Sigmoid colon (tissue), 4 donors: ENCODE measurements at regions not wholly inside any gene's neighbourhood (a gene's known extent, or its start where the extent isn't known, plus 50 kb on each side); places are given as distances from the start of the nearest gene placed in this dataset.

Experiments used
- POLR2AphosphoS5 ChIP-seq, 4 donors: sonication (generic); formaldehyde crosslinking; IDR thresholded peaks; one replicate each; pipeline ENCODE4 v1.6.1; 2017; ENCODE audit warnings: antibody characterized with exemption in 4 of 4
- TF ChIP-seq, protein P1 (sequence below), 4 experiments: fragments of 450-650 bp in 3 of 4; fragments of 200-600 bp in 1 of 4; IDR thresholded peaks; one replicate each; pipeline ENCODE4 v1.5.1; 2016 to 2019; ENCODE audit warnings: antibody characterized with exemption in 4 of 4, mild to moderate bottlenecking in 3 of 4, moderate library complexity in 2 of 4

DNA sequence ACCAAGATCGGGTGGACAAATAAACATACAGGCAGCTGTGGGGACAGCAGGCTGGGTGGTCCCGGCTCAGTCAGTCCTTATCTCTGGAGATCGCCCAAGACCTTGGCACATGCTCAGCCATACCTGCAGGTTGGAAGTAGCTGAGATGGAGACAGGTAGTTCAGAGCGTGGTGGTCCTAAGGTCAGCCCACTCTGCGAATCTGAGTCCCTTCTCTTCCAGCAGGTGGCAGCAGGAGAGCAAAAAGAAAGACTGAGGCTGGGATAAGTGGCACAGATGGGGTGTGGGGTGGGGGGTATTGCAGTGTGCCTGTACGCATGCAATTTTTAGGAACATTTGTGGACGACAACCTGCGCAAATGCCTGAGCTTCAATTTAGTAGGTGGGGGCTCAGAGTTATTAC, 104.9 kb downstream of the TENT5C start:
- TF ChIP-seq, protein P1, sequence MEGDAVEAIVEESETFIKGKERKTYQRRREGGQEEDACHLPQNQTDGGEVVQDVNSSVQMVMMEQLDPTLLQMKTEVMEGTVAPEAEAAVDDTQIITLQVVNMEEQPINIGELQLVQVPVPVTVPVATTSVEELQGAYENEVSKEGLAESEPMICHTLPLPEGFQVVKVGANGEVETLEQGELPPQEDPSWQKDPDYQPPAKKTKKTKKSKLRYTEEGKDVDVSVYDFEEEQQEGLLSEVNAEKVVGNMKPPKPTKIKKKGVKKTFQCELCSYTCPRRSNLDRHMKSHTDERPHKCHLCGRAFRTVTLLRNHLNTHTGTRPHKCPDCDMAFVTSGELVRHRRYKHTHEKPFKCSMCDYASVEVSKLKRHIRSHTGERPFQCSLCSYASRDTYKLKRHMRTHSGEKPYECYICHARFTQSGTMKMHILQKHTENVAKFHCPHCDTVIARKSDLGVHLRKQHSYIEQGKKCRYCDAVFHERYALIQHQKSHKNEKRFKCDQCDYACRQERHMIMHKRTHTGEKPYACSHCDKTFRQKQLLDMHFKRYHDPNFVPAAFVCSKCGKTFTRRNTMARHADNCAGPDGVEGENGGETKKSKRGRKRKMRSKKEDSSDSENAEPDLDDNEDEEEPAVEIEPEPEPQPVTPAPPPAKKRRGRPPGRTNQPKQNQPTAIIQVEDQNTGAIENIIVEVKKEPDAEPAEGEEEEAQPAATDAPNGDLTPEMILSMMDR (IDR thresholded peaks at IDR 0.05), result no peak
- TF ChIP-seq POLR2AphosphoS5 (IDR thresholded peaks at IDR 0.05), result no peak
